ENCODE measurements at regions not wholly inside any gene's neighbourhood (a gene's known extent, or its start where the extent isn't known, plus 50 kb on each side); places are given as distances from the start of the nearest gene placed in this dataset.
A peak's percentile ranks its signal among the peaks of the same experiment; 100 is the strongest.

GRCh38 chr4:92234393-92235176 lies 69.2 kb upstream of the GRID2 start:
- Mint-ChIP-seq H3K4me1 (ENCODE audit: low read depth, unreplicated experiment) (peaks cover 36% of the 10 kb centered on the region), H3K9me3 (ENCODE audit: low read depth, unreplicated experiment) (peaks cover 8% of the 10 kb centered on the region), H3K27me3 (ENCODE audit: unreplicated experiment) (peaks cover 16% of the 10 kb centered on the region), H3K27ac (ENCODE audit: unreplicated experiment) (peak overlapping the region; percentile 73), H3K36me3 (ENCODE audit: insufficient read depth, unreplicated experiment) (no peaks in the 10 kb centered on the region), H3K4me3 (ENCODE audit: low read depth, unreplicated experiment) (no peak overlapping the region)
- DNase-seq: peak; percentile 26
- TF ChIP-seq CTCF (IDR thresholded peaks at IDR 0.05; ENCODE audit: unreplicated experiment): no peak
- BruUV-seq (replicated peaks): no TSS peak
- CTCF ChIA-PET: no interaction called here
- intact Hi-C loops (cut with micrococcal nuclease; ENCODE audit: unreplicated experiment): no loop called here

DNA sequence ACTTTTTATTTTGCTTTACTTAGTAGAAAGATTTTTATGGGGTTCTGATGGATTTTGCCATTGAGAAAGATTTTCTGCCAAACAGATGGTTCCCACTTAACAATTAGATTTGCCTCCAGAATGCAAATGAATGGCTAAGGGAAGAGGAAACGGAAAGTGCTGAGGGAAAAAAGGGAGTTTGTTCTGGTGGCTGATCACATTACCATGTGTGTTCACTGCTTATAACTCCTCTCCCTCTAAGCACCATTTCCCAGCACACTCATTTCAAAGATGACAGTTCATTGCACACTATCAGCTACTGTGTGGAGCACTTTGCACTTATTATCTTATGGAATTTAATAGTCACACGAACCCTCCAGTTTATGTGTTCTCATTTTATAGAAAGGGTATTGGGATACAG lies 68.0 kb upstream of the GRID2 start:
- no peak overlapping the region for H3K4me3 Mint-ChIP-seq (ENCODE audit: low read depth, unreplicated experiment)
- H3K9me3 Mint-ChIP-seq (ENCODE audit: low read depth, unreplicated experiment): peaks cover 9% of the 10 kb centered on the region
- peaks cover 36% of the 10 kb centered on the region for H3K4me1 Mint-ChIP-seq (ENCODE audit: low read depth, unreplicated experiment)
- no peak for TF ChIP-seq CTCF (IDR thresholded peaks at IDR 0.05; ENCODE audit: unreplicated experiment)
- intact Hi-C loops (cut with micrococcal nuclease; ENCODE audit: unreplicated experiment): no loop called here
- H3K27me3 Mint-ChIP-seq (ENCODE audit: unreplicated experiment): peaks cover 16% of the 10 kb centered on the region
- no peaks in the 10 kb centered on the region for H3K36me3 Mint-ChIP-seq (ENCODE audit: insufficient read depth, unreplicated experiment)
- CTCF ChIA-PET: no interaction called here
- no TSS peak for BruUV-seq (replicated peaks)
- no peak for DNase-seq
- no peak overlapping the region for H3K27ac Mint-ChIP-seq (ENCODE audit: unreplicated experiment)

- Mint-ChIP-seq H3K4me3 (ENCODE audit: low read depth, unreplicated experiment) (no peak overlapping the region), H3K9me3 (ENCODE audit: low read depth, unreplicated experiment) (peaks cover 9% of the 10 kb centered on the region), H3K4me1 (ENCODE audit: low read depth, unreplicated experiment) (peaks cover 36% of the 10 kb centered on the region), H3K27ac (ENCODE audit: unreplicated experiment) (no peak overlapping the region), H3K27me3 (ENCODE audit: unreplicated experiment) (peaks cover 16% of the 10 kb centered on the region), H3K36me3 (ENCODE audit: insufficient read depth, unreplicated experiment) (no peaks in the 10 kb centered on the region)
- BruUV-seq (replicated peaks): no TSS peak
- no peak for TF ChIP-seq CTCF (IDR thresholded peaks at IDR 0.05; ENCODE audit: unreplicated experiment)
- DNase-seq: no peak
- CTCF ChIA-PET: no interaction called here
- intact Hi-C loops (cut with micrococcal nuclease; ENCODE audit: unreplicated experiment): no loop called here
Observed at GRCh38 chr4:92236877-92237276, 66.9 kb upstream of the GRID2 start.

- H3K4me1 Mint-ChIP-seq (ENCODE audit: low read depth, unreplicated experiment): peaks cover 36% of the 10 kb centered on the region
- peaks cover 16% of the 10 kb centered on the region for H3K27me3 Mint-ChIP-seq (ENCODE audit: unreplicated experiment)
- H3K4me3 Mint-ChIP-seq (ENCODE audit: low read depth, unreplicated experiment): no peak overlapping the region
- CTCF ChIA-PET: no interaction called here
- DNase-seq: no peak
- TF ChIP-seq CTCF (IDR thresholded peaks at IDR 0.05; ENCODE audit: unreplicated experiment): no peak
- H3K27ac Mint-ChIP-seq (ENCODE audit: unreplicated experiment): no peak overlapping the region
- no peaks in the 10 kb centered on the region for H3K36me3 Mint-ChIP-seq (ENCODE audit: insufficient read depth, unreplicated experiment)
- no TSS peak for BruUV-seq (replicated peaks)
- H3K9me3 Mint-ChIP-seq (ENCODE audit: low read depth, unreplicated experiment): peaks cover 9% of the 10 kb centered on the region
- intact Hi-C loops (cut with micrococcal nuclease; ENCODE audit: unreplicated experiment): no loop called here
Observed at GRCh38 chr4:92237559-92237958, 66.2 kb upstream of the GRID2 start.

Data from Calu3 (cell line).